Bone marrow (tissue), 2 donors: ENCODE measurements at regions not wholly inside any gene's neighbourhood (a gene's known extent, or its start where the extent isn't known, plus 50 kb on each side); places are given as distances from the start of the nearest gene placed in this dataset.

Source experiments
- DNase-seq, 2 donors: peaks; one replicate each; lab custom pipeline; 2025; lab: John Stamatoyannopoulos, UW

DNA sequence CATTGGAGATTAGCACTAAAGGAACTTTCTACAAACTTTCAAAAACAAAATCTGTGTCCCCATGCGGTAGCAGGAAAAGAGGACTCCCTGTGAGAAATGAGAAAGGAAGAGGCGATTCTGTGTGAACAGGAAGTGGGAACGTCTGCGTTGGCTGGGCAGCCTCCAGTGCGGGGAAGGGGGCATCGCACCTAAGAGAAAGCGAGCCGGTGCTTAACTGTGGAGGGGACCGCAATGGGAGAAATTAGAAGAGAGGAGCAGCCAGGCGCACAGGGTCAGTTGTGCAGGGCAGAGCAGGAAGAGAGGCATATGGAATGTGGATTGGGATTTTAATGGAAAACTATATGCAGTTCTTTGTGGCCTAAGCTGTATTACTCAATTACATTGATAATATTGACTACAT is 77.4 kb upstream of the DOCK9 start:
- DNase-seq = no peak

DNA sequence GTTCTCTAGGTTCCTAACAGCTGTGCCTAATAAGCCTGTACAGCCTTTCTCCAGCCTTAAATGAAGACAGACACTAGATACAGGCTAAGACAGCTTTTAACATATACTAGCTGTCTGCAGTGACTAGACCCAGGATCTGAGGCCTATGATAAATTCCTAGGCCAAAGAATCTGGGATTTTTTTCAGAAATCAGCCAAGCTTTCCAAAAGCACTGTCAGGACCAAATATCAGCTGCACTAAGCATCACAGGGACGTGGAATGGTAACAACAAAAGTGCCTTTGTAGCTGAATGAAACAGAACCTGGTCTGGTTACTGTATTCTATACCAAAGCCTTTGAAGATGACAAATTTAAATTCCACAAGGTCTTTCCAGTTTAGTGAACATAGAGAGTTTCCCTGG is 77.9 kb upstream of the DOCK9 start:
- DNase-seq = no peak

DNA sequence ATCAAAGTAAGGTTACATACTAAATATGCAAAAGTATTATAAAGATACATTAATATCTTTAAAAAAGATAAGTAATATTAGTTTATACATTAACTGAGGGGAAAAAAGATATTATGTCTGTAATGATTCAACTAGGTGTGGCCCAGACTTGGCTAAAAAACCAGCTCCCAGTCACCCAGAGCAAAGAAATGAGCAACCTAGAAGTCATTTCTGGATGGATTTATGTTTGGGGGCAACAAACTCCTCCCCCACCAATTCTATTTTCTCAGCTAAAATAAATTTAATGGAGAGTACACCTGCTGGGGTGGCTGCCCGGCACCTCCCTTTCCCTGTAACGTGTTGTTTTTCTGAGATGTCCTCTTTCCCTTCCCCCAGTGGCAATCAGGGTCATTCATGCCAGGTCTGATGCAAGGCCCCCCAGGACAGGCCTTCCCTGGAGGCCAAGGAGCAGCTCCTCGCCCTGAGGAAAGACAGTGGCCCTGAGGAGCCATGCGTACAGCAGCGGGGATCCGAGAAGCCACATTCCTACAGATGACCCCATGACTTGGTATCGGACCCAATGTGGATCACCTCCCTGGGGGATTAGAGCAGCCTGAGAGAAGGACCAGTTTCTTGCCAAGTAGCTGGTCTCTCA is 78.6 kb upstream of the DOCK9 start:
- DNase-seq = no peak

DNA sequence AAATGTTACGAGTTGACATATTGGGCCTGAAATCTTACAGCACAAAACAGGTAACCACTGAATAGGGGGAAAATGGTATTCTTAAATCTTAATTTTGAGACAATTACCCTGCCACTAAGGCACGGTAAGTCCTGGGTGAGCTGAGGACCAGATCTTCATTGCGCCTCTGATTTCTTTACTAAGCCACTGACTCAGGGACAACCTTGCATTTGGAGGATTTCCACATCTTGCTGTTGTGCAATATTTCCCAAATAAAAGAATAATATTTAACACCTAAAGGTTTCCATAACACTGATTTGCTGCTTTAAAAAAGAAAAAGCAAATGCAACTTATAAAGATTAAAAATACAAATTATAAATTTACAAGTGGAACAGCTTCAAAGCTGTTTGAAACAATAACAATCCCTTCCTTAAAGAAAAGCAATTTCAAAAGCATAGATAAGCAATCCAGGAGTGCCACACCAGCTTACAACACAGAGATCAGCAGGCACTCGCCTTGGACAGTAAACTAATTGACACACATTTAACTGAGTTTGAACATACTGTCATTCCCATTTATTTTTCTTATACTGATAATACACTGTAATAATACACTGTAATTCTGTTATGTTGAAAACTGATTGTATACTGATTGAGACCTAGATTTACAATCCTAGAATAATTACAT is 79.6 kb upstream of the DOCK9 start:
- DNase-seq = no peak

DNA sequence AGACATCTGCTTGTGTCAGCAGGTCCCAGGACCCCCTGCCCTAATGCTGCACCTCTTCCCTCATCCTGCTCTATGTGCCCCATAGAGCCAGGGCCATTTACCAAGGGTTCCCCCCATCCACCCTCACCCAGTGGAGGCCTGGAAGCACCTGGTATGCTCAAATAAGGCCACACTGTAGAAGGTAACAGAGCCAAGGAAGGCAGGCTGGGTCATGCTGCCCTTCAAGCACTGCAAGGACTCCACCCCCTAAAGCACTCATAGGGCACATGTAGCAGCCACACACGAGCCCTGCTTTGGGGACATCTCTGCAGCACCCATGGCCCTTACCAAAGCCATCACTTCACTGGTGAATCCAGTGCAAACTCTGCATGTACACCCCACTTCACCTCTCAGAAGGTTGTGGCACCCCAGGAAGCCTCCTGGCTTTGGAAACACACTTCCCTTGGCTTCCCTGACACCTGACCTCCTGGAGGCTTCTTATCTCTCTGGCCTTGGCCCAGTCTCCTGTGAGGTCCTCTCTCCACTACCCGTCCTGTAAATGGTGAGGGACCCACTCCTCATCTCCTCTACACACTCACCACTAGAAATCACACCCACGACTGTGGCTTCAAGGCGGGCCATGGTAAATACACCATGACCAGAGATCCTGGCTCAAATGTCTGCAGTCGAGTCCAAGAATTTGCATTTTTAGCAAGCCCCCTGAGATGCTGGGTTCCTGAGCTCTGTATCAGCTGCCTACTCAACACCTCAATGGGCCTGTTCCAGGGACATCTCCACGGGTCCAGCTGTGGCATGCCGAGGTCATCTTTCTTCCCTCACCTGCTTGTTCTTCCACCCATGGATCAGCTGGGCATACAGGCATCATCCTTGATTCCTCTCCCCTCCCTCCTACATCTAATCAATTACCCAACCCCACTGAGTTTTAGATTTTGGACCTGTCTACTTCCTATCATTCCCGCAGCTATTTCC is 80.9 kb upstream of the DOCK9 start:
- DNase-seq = no peak

DNA sequence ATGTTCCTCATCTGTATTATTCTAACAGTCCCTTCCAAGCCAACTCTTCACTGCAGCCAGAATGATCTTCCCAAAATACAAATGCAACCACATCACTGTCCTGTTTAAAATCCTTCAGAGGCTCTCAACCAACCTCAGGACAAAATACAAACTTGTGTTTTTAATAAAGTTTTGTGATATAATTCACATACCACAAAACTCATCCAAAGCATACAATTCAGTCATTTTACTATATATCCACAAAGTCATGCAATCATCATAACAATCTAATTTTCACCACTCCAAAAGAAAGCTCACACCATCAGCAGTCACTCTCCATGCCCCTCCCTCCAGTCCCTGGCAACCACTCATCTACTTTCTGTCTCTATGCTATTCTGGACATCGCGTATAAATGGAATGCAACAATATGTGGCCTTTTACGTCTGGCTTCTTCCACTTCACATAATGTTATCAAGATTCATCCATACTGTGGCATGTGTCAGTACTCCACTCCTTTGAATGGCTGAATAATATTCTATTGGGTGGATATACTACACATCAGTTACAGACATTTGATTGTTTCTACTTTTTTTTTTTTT is 81.7 kb upstream of the DOCK9 start:
- DNase-seq = no peak

DNA sequence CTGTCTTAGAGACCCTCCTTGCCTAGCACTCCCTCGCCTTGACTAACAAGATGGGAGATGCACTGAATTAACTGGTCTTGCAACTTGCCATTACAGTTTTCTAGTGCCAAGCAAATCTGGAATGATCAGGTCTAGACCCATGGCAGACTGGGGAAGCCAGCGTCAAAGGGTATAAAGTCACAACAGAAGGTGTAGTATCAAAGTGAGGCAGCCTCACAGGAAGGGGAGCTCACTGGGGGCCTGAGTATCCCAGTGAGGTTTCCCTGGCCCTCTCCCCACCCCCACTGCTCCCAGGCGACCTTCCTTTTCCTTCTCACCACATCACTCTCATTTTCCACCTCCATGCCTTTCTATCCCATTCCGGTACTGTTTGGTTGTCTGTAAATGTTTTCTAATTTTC is 83.5 kb upstream of the DOCK9 start:
- no peak for DNase-seq

DNA sequence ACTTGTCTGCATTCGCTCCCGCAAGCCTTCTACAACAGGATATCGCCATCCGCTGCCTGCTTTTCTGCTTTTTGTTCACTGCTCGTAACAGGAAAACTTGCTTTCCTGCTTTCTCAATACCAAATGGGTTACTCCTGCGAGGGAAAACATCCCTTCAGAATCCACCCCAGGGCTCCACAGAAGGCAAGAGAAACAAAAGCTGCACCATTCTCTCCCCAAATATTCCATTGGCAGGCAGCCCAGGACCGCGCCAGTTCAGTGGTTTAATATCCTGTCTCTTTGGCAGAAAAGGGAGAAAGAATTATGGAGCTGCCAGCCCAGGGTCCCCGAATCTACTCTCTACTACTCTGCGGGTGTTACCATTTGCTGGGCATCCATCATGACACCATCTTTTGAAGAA is 84.7 kb upstream of the DOCK9 start:
- no peak for DNase-seq

DNA sequence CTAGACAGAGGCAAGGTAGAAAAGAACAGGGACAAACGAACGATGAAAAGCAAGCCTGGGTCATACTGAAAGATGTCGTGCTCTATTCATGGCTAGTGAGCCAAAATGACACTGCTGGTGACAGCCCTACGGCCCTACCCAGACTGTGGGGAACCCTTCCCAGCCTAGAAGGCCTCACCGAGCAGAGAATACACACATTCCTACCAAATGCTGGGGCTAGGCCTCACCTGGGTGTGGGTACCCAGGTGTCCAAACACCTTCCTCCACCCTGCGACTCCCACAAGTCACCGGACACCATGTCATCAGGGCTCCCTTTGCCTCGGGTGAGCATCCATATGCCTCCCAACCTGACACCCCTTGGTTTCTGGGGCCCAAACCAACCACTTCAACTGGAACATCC is 85.3 kb upstream of the DOCK9 start:
- no peak for DNase-seq

DNA sequence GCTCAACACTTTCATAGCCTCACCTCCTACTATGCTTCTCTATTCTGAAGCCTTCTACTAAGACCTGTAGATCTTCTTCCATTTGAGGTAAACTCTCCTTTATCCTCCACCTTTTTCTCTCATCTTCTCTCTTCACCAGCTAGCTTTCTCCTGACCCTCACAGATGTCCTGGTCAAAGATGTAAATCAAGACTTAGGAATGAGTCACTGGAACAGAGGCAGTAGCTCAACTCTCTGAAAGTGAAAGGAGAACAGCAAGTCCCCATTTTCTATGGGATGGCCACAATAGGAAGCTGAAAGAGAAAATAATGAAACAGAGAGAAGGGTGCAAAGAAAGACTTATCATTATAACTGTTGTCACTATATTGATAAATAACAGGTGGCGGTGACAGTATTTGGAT is 86.1 kb upstream of the DOCK9 start:
- no peak for DNase-seq

DNA sequence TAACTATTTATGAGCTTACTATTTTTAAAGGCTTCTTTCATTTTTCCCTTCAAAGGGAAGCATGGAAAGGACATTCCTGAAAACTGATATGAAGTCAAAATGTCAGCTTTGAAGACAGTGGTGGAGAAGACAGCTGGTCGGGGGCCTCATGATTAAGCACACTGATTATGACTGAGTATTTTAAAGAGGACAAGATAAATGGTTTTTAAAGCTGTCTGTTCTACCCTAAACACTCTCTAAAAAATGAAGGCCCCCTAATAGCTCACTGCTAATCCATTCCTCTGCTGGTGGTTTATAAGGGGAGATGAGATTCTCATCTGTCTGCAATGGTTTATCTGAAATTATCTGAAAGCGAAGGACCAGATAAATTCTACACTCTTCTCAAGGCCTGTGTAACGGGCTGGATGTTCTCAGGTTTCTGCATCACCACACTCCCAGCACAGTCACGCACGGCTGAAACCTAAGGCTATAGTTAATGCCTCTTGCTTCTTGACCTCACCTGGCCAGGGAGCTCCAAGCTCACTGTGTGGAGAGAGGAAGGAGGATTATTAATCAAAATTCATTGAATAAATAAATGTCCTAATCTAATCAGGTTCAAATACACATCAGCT is 86.9 kb upstream of the DOCK9 start:
- DNase-seq = no peak

DNA sequence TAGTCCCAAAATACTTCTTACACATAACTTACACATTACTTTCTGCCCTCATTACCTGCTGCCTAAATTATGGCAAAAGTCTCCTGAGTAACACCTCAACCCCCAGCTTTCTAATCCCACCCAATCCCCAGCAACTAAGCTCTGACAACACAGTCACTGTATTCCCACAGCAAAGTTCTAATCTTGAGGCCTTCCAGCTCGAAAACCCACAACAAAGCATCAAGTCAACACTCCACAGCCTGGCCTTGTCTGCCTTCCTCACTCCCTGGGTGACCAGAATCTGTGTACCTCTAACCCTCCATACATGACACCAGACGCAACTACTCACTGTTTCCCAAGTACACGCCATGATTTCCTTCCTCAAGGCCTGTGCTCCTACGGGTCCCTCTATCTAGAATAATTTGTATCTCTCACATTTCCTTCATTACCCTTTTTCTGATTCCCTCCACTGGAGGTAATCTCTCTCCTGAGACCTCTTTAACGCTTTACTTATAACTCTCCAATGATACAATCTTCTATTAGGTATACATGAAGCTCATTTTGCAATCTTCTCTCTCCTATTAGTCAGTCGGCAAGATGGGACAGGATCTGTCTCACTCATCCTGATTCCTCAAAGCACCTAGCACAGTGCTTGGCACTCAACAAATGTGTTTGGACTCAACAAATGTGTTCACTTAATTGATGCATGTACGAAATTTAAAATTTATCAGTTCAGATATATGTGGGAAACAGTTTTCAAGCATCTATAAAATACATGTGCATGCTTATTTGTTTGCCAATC is 87.6 kb upstream of the DOCK9 start:
- no peak for DNase-seq

DNA sequence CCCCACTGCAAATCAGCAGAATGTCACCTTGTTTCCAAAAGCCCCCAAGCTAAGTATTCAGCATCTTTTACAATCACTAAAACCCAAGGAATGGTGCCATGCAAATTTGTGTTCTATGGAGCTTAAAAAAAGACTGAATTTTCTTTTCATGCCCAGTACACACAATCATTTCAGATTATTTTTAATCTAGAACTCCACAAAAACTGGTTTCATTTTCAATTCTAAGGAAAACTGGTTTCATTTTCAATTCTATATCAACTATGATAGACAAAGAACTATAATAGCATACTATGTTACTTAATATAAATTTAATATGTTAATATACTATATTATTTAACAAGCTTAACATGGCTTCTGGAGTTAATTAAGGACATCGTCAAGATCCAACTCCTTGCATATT is 88.4 kb upstream of the DOCK9 start:
- peak in 1 of 2 donors; percentile 7 for DNase-seq

DNA sequence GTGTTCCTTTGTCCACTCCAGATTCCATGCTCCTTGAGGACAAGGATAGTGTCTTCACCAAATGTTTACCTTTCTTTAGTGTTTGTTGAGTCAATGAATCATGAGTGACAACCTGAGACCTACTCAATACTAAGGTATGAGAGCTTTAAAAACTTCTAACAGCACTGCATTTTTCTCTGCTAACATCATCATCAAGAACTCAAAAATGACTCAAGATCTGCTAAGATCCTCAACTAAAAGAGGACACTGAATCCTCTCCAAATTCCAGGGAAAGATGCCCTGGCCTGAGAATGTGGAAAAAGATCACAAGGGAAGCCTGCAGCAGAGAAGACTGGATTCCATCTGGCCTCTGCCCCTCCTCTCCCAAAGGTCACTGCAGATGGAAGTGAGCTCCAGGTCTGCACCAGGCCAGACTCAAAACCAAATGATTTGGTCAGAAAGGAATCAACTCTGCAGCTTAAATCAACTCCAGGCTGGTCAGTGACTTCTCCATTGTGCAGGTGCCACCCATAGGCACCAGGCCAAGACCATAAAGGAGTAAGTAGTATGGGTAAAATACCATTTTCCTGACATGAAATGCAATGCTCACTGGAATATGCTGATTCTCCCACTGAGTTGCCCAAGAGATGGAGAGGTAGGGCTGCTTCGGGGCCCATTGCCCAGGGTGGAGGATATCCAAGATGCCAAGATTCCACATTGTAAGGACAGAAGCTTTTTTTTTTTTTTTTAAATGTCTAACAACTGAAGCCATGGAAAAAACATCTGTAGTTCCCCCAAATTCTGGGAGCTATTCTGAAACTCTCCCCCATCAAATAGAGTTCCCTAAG is 89.5 kb upstream of the DOCK9 start:
- no peak for DNase-seq

DNA sequence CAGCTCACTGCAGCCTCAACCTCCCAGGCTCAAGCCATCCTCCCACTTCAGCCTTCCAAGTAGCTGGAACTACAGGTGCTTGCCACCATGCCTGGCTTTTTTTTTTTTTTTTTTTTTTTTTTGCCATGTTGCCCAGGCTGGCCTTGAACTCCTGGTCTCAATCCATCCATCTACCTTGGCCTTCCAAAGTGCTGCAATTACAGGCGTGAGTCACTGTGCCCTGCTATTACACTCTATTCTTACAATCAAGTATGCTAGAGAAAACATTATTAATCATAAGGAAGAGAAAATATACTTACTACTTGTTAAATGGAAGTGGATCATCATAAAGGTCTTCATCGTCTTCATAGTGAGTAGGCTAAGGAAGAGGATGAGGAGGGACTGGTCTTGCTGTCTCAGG is 93.3 kb upstream of the DOCK9 start:
- DNase-seq = no peak

DNA sequence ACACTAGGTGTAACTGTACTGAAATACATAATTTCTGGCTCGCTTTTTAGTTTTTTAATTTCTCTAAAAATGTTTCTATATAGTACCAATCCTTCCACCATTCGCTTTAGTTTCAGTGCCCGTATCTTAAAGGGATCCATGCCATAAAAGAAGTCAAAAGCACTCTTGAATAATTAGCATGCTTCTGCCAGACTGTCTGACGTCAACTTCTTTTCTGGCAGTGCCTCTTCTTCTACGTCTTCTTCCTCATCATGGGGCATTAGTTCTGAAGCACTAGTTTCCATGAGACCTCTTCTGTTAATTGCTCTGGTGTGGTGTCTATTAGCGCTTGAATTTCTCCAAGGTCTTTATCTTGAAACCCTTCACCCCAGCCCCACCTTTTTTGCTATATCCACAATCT is 93.8 kb upstream of the DOCK9 start:
- DNase-seq = no peak

DNA sequence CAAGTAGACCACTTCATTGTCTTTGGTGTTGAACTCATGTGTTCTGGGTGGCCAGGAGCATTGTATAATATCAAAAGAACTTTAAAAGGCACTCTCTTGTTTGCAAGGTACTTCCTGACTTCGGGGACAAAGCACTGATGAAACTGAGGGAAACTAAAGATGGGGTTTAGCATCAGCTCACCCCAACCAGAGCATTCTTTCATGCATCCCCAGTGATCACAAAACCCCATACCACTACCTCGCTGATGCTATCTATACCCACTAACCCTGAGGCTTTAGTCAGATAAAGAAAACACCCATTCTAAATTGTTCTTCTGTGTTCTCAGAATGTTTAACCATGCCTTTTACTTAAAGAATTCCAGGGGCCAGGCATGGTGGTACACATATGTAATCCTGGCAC is 94.5 kb upstream of the DOCK9 start:
- DNase-seq = no peak

DNA sequence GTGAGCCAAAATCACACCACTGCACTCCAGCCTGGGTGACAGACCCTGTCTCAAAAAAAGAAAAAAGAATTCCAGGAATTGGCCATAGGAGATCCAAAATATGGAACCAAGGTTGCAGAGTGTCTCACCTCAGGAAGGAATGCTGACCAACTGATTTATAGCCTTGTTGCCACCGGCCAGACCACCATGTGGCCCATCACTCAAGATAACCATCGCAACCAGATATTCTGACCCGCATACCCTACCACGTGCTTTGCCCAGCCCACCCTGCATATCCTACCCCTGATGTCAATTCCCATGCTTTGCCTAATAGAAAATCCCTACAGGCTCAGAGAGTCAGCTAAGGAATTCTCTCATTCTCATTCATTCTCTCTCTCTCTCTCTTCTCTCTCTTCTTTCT is 95.1 kb upstream of the DOCK9 start:
- DNase-seq = no peak

DNA sequence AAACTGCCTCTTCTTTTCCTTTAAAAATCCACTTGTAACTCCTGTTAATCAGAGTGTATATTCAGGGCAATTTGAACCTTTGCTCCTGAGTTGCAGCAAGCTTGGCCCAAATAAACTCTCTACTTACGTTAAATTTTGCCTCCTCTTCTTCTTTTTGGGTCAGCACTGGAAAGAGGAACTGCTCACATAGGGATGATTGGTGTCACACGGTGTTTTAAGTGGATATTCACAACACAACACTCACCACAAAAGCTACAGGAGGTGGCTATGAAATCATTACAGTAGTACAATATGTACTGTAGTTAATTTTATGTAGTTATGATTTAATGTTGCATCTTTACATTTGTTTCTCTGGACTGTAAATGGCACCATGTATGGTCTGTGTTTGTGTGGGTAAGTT is 96.8 kb upstream of the DOCK9 start:
- peak in 1 of 2 donors; percentile 4 for DNase-seq
